MM.1S (cell line): ENCODE measurements at regions not wholly inside any gene's neighbourhood (a gene's known extent, or its start where the extent isn't known, plus 50 kb on each side); places are given as distances from the start of the nearest gene placed in this dataset.

Experiments
- EZH2 ChIP-seq: fragments of 300-600 bp; sonication (generic); optimal IDR thresholded peaks from 2 replicates; pipeline ENCODE3; 2017; ENCODE audit warnings: low read depth, mild to moderate bottlenecking, antibody characterized with exemption, low read length, mixed read lengths
- TF ChIP-seq, protein P1 (sequence below): fragments of 300-600 bp; sonication (generic); IDR thresholded peaks from 2 replicates; pipeline ENCODE4 v1.5.1; 2016; ENCODE audit warnings: antibody characterized with exemption, low read length, mixed read lengths

GRCh38 chr10:2225609-2226008 lies 488.3 kb upstream of the ADARB2 start:
- TF ChIP-seq EZH2, result no peak
- TF ChIP-seq, protein P1, sequence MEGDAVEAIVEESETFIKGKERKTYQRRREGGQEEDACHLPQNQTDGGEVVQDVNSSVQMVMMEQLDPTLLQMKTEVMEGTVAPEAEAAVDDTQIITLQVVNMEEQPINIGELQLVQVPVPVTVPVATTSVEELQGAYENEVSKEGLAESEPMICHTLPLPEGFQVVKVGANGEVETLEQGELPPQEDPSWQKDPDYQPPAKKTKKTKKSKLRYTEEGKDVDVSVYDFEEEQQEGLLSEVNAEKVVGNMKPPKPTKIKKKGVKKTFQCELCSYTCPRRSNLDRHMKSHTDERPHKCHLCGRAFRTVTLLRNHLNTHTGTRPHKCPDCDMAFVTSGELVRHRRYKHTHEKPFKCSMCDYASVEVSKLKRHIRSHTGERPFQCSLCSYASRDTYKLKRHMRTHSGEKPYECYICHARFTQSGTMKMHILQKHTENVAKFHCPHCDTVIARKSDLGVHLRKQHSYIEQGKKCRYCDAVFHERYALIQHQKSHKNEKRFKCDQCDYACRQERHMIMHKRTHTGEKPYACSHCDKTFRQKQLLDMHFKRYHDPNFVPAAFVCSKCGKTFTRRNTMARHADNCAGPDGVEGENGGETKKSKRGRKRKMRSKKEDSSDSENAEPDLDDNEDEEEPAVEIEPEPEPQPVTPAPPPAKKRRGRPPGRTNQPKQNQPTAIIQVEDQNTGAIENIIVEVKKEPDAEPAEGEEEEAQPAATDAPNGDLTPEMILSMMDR, result no peak
